Muscle layer of duodenum (tissue), 2 donors: ENCODE measurements at regions not wholly inside any gene's neighbourhood (a gene's known extent, or its start where the extent isn't known, plus 50 kb on each side); places are given as distances from the start of the nearest gene placed in this dataset.

Experiments used
- H3K27ac ChIP-seq: one replicate; pipeline ENCODE4 v1.7.0; 2013; ENCODE audit warnings: mild to moderate bottlenecking, low read length
- H3K27me3 ChIP-seq: one replicate; pipeline ENCODE4 v1.7.0; 2013; ENCODE audit warnings: low read depth, mild to moderate bottlenecking, control low read depth, low read length
- H3K36me3 ChIP-seq, 2 donors: one replicate each; pipeline ENCODE4 v1.7.0; 2013; ENCODE audit warnings: low read length in 2 of 2, control low read depth in 1 of 2, mild to moderate bottlenecking in 1 of 2; ENCODE audit not compliant: insufficient read depth in 2 of 2, control insufficient read depth in 1 of 2
- H3K4me1 ChIP-seq, 2 donors: one replicate each; pipeline ENCODE4 v1.7.0; 2013; ENCODE audit warnings: low read length in 2 of 2, mild to moderate bottlenecking in 2 of 2, control low read depth in 1 of 2, moderate library complexity in 1 of 2; ENCODE audit not compliant: insufficient read depth in 2 of 2, control insufficient read depth in 1 of 2
- H3K4me3 ChIP-seq, 2 donors: one replicate each; pipeline ENCODE4 v1.7.0; 2013; ENCODE audit warnings: low read length in 2 of 2, low read depth in 1 of 2, mild to moderate bottlenecking in 1 of 2
- H3K9me3 ChIP-seq, 2 donors: one replicate each; pipeline ENCODE4 v1.7.0; 2013; ENCODE audit warnings: low read length in 2 of 2, control low read depth in 1 of 2, mild to moderate bottlenecking in 1 of 2; ENCODE audit not compliant: control insufficient read depth in 1 of 2
- donor health status: healthy.

GRCh38 chrX:131782646-131783045 is 238.8 kb downstream of the OR13H1 start:
- Histone ChIP-seq H3K27ac (no peak overlapping the region), H3K27me3 (no peaks in the 10 kb centered on the region), H3K4me1 (no peaks in the 10 kb centered on the region), H3K4me3 (no peak overlapping the region), H3K9me3 (no peaks in the 10 kb centered on the region), H3K36me3 (no peaks in the 10 kb centered on the region)

DNA sequence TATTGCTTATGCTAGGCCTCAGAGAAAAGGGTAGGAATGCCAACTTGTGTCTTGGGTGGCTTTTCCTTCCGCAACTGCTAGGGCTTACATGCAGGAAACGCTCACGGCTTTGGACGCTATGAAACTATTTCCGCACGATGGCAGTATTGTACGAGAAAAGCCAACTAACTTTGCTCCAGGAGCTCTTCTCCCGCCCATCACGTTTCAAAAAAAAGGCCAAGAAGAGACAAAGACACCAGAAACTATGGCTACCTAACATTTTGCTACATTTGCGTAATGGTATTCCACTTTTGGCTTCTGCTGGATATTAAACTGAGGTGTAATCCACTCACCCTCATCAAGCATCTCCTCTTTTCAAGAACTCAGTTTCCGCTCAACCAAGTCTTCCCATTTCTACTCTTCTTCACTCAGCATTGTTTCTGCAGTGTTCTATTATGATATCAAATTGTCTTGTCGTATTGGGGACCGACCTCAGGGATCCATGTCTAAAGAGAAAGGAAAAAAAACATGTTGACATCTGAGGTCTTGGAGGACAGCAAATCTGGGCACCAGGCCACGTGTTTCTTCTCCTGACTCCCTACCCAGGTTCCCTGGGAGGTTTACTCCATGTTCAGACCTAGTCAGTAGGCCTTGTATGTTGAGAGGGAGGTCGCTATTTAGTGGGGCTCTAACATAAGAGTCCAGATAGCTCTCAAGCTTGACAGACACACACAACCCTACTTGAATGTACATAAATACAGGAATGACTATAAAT is 239.4 kb upstream of the STK26 start:
- Histone ChIP-seq H3K4me3 (no peak overlapping the region), H3K36me3 (no peaks in the 10 kb centered on the region), H3K27me3 (no peaks in the 10 kb centered on the region), H3K9me3 (no peaks in the 10 kb centered on the region), H3K4me1 (no peaks in the 10 kb centered on the region), H3K27ac (no peak overlapping the region)

DNA sequence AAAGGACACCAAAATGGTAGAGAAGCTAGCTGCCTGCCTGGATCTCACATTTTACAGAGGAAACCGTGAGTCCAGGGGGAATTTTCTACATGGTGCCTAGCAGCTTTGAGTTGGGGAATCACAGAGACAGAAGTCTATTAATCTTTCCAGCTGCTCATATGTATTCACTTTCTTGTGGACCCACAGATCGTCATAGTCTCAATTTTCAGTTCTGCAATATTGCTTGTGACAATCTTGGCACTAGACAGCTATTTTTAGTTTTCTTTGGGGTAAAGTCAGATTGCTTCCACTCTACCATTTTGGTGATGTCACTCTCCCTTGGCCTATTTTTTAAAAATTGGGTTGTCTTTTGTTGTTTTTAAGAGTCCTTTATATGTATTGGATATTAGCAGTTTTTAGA is 233.4 kb upstream of the STK26 start:
- no peaks in the 10 kb centered on the region for H3K27me3 ChIP-seq
- no peaks in the 10 kb centered on the region for H3K9me3 ChIP-seq
- no peak overlapping the region for H3K4me3 ChIP-seq
- no peak overlapping the region for H3K27ac ChIP-seq
- no peaks in the 10 kb centered on the region for H3K4me1 ChIP-seq
- no peaks in the 10 kb centered on the region for H3K36me3 ChIP-seq

DNA sequence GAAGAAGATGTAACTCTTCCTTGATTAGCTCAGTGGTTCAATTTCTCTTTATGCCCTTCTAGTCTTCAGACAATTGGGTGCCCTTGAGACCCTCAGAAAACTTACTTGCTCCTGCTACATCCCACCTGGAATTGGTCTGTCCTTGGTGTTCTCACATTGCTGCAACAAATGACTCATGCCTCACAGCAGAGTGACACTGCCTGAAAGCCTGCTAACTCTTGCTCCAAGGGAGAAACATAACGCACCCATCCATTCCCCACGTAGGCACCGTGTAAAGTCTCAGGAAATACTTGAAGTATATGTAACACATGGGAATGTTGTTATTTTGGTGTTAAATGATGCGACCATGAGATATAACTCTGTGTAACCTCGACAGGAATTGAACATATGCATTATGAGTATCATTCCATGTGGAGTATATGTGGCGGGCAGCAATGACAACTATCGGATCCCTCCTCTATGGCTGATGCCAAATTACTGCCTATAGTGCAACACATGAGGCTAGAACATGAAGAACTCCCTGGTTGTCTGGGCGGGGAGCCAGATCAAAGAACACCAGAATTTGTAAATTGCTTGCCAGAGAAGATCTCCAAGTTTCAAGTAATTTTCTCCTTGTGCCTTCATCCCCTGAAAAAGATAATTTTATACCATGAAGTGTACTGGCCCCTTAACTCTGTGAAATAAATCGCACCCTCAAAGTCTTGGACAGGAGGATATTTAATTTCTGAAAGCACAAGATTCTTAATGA is 231.3 kb upstream of the STK26 start:
- Histone ChIP-seq H3K9me3 (no peaks in the 10 kb centered on the region), H3K27ac (no peak overlapping the region), H3K27me3 (no peaks in the 10 kb centered on the region), H3K36me3 (no peaks in the 10 kb centered on the region), H3K4me1 (no peaks in the 10 kb centered on the region), H3K4me3 (no peak overlapping the region)

DNA sequence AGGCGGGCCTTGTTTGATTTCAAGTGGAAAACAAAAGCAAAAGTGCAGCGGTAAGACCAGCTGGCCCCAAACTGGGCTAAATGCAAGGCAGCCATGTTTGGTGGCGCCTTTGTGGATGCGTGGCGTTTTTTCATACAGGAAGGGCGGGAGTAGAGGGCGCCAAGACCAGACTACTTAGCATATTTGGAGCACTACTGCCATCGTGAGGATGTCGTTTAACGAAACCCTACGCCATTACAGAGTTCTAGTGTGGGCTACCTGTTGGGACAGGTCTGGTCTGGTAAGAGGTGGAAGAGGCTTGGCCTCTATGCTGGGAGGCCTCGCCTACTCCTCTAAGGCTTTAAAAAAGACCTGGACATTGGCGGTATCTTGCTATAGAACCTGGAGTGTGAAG is 230.7 kb upstream of the STK26 start:
- H3K36me3 ChIP-seq, result no peaks in the 10 kb centered on the region
- no peaks in the 10 kb centered on the region for H3K4me1 ChIP-seq
- H3K9me3 ChIP-seq, result no peaks in the 10 kb centered on the region
- H3K27me3 ChIP-seq, result no peaks in the 10 kb centered on the region
- no peak overlapping the region for H3K4me3 ChIP-seq
- no peak overlapping the region for H3K27ac ChIP-seq

- Histone ChIP-seq H3K4me3 (no peak overlapping the region), H3K27me3 (no peaks in the 10 kb centered on the region), H3K27ac (no peak overlapping the region), H3K9me3 (no peaks in the 10 kb centered on the region), H3K4me1 (no peaks in the 10 kb centered on the region), H3K36me3 (no peaks in the 10 kb centered on the region)
These were observed 230.2 kb upstream of the STK26 start for GRCh38 chrX:131792789-131793462.

DNA sequence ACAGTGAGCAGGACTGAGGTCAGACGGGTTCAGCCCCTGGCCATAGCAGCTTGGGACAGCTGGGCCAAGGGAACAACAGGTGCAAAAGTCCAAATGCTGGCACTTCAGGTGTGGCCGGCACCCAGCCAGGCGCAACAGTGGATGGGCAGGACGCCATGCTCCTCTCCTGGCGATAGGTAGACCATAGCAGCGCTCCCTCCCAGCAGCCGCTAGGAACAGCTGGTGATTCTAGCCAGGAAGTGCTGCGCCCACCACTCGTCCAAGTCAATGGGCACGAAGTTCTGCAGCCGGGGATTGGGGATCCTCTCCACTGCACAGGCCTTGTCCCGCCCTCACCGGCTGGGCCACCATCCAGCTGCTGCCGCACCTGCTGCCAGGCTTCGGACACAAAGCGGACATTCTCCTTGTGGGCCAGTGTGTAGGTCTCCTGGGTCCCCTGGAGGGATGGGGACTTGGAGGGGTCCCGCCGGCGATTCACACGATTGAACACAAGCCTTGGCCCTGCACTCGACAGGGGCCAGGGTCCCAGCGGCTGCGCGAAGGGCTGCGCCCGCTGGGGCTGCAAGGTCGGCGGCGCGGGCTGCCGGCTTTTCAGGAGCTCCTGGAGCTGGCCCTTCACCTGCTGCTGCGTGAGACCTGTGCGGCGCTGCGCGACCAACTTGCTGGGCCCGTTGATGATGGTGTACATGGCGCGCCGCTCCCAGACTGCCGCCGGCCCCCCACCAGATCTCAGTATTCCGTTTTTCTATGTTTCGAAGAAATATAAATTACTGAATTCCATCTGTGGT is 227.5 kb upstream of the STK26 start:
- Histone ChIP-seq H3K4me3 (no peak overlapping the region), H3K27me3 (no peaks in the 10 kb centered on the region), H3K9me3 (no peaks in the 10 kb centered on the region), H3K36me3 (no peaks in the 10 kb centered on the region), H3K4me1 (no peaks in the 10 kb centered on the region), H3K27ac (no peak overlapping the region)

GRCh38 chrX:131801066-131801465 is 222.0 kb upstream of the STK26 start:
- no peak overlapping the region for H3K27ac ChIP-seq
- no peaks in the 10 kb centered on the region for H3K27me3 ChIP-seq
- no peaks in the 10 kb centered on the region for H3K36me3 ChIP-seq
- no peak overlapping the region for H3K4me3 ChIP-seq
- no peaks in the 10 kb centered on the region for H3K4me1 ChIP-seq
- H3K9me3 ChIP-seq, result no peaks in the 10 kb centered on the region

DNA sequence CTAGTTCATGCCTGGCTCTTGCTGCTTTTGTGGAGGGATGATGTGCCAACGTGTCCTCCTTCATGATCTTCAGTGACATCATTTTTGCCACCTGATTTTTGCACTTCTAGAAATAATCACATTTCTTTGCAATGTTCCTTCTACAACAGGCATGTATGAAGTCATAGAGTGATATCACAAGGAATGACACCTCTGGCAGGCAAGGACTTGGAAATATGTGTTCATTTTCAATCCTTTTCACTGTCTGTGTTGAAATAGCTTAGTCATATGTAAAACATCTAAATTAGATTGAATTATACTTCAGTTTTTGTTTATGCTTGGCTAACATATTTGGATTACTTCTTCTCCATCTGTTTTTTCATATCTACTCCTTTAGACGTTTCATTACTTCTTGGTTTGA is 221.2 kb upstream of the STK26 start:
- Histone ChIP-seq H3K9me3 (no peaks in the 10 kb centered on the region), H3K4me3 (no peak overlapping the region), H3K4me1 (no peaks in the 10 kb centered on the region), H3K27ac (no peak overlapping the region), H3K27me3 (no peaks in the 10 kb centered on the region), H3K36me3 (no peaks in the 10 kb centered on the region)

DNA sequence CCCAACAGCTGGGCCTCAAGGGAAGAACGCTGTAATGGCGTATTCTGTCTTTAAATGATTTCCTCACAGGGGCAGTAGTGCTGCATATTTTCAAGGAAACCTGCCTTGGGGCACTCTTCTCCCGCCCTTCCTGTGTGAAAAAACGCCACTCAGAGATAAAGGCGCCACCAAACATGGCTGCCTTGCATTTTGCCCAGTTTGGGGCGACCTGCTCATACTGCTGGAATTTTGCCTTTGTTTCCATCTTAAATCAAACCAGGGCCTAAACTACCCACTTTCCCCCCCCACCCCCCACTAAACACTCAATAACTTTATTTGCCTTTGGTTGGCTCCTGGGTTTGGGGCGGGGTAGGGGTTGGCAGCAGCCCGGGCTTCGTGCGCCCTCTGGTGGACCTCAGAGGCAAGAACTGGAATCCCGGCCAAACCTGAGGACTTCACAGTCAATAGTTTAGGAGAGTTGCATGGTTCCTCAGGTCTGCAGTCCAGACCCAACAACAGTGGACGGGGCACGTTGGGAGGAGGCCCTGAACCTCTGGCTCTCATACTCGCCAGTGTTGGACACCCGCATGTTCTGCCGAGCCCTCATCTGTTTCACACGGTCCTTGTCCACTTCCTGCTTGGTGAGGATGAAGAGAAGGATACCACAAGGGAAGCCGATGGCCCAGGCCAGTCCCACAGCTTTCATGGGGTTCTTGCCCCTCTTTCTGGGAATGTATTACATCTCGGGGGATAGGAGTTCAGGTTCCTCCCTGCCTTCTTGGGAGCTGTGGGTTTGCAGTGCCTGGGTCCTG is 220.1 kb upstream of the STK26 start:
- Histone ChIP-seq H3K36me3 (no peaks in the 10 kb centered on the region), H3K9me3 (no peaks in the 10 kb centered on the region), H3K27me3 (no peaks in the 10 kb centered on the region), H3K4me3 (no peak overlapping the region), H3K27ac (no peak overlapping the region), H3K4me1 (no peaks in the 10 kb centered on the region)
